ENCODE measurements at regions not wholly inside any gene's neighbourhood (a gene's known extent, or its start where the extent isn't known, plus 50 kb on each side); places are given as distances from the start of the nearest gene placed in this dataset.

- Histone ChIP-seq H3K36me3 (ENCODE audit: insufficient read depth, low read length) (no peaks in the 10 kb centered on the region), H3K4me2 (ENCODE audit: insufficient read depth, low read length) (no peak overlapping the region), H4K20me1 (ENCODE audit: insufficient read depth, low read length) (0 out of 2 replicates have a peak, but pooled peaks cover 2% of the 10 kb centered on the region), H3K4me1 (ENCODE audit: insufficient read depth, low read length) (no peaks in the 10 kb centered on the region), H3K27me3 (ENCODE audit: insufficient read depth, low read length, poor library complexity) (peaks cover 3% of the 10 kb centered on the region), H3K9me3 (ENCODE audit: insufficient read depth, low read length, severe bottlenecking) (no peaks in the 10 kb centered on the region), H3K9ac (ENCODE audit: low read depth, low read length) (no peak overlapping the region), H3K79me2 (ENCODE audit: insufficient read depth, low read length) (no peaks in the 10 kb centered on the region), H3K27ac (ENCODE audit: low read length) (no peak overlapping the region), H3K4me3 (ENCODE audit: low read depth in 1 of 2, low read length in 2 of 2) (no peak overlapping the region), H2AFZ (ENCODE audit: low read depth, low read length) (no peak overlapping the region)
- no peak for DNase-seq
- TF ChIP-seq EZH2 (IDR thresholded peaks at IDR 0.05; ENCODE audit: borderline replicate concordance, low read depth, low read length, severe bottlenecking) (no peak), CTCF (IDR thresholded peaks at IDR 0.05; ENCODE audit: borderline replicate concordance, extremely low read depth, low read length, poor library complexity, severe bottlenecking) (no peak)
- ATAC-seq (ENCODE audit: insufficient read depth, low read depth): no peak
These were observed 373.3 kb upstream of the MKI67 start for GRCh38 chr10:128499486-128499885.

- TF ChIP-seq CTCF (IDR thresholded peaks at IDR 0.05; ENCODE audit: borderline replicate concordance, extremely low read depth, low read length, poor library complexity, severe bottlenecking): no peak
- no peak for TF ChIP-seq EZH2 (IDR thresholded peaks at IDR 0.05; ENCODE audit: borderline replicate concordance, low read depth, low read length, severe bottlenecking)
- peaks cover 3% of the 10 kb centered on the region for H3K27me3 ChIP-seq (ENCODE audit: insufficient read depth, low read length, poor library complexity)
- H2AFZ ChIP-seq (ENCODE audit: low read depth, low read length): no peak overlapping the region
- no peaks in the 10 kb centered on the region for H3K4me1 ChIP-seq (ENCODE audit: insufficient read depth, low read length)
- no peak overlapping the region for H3K4me2 ChIP-seq (ENCODE audit: insufficient read depth, low read length)
- no peak overlapping the region for H3K4me3 ChIP-seq (ENCODE audit: low read depth in 1 of 2, low read length in 2 of 2)
- H3K79me2 ChIP-seq (ENCODE audit: insufficient read depth, low read length): no peaks in the 10 kb centered on the region
- no peak for ATAC-seq (ENCODE audit: insufficient read depth, low read depth)
- H3K27ac ChIP-seq (ENCODE audit: low read length): no peak overlapping the region
- no peak overlapping the region for H3K9ac ChIP-seq (ENCODE audit: low read depth, low read length)
- 0 out of 2 replicates have a peak, but pooled peaks cover 2% of the 10 kb centered on the region for H4K20me1 ChIP-seq (ENCODE audit: insufficient read depth, low read length)
- no peak for DNase-seq
- H3K36me3 ChIP-seq (ENCODE audit: insufficient read depth, low read length): no peaks in the 10 kb centered on the region
- H3K9me3 ChIP-seq (ENCODE audit: insufficient read depth, low read length, severe bottlenecking): no peaks in the 10 kb centered on the region
These were observed 373.7 kb upstream of the MKI67 start for GRCh38 chr10:128499956-128500355.

- TF ChIP-seq EZH2 (IDR thresholded peaks at IDR 0.05; ENCODE audit: borderline replicate concordance, low read depth, low read length, severe bottlenecking): no peak
- no peak for TF ChIP-seq CTCF (IDR thresholded peaks at IDR 0.05; ENCODE audit: borderline replicate concordance, extremely low read depth, low read length, poor library complexity, severe bottlenecking)
These were observed 374.4 kb upstream of the MKI67 start for GRCh38 chr10:128500642-128501041.

GRCh38 chr10:128505346-128505745, 379.1 kb upstream of the MKI67 start:
- DNase-seq (no peak), ATAC-seq (ENCODE audit: insufficient read depth, low read depth) (no peak)
- Histone ChIP-seq H3K36me3 (ENCODE audit: insufficient read depth, low read length) (no peaks in the 10 kb centered on the region), H3K4me1 (ENCODE audit: insufficient read depth, low read length) (no peaks in the 10 kb centered on the region), H3K9me3 (ENCODE audit: insufficient read depth, low read length, severe bottlenecking) (no peaks in the 10 kb centered on the region), H3K27me3 (ENCODE audit: insufficient read depth, low read length, poor library complexity) (peaks cover 6% of the 10 kb centered on the region), H3K79me2 (ENCODE audit: insufficient read depth, low read length) (no peaks in the 10 kb centered on the region), H3K4me3 (ENCODE audit: low read depth in 1 of 2, low read length in 2 of 2) (no peak overlapping the region), H3K4me2 (ENCODE audit: insufficient read depth, low read length) (no peak overlapping the region), H2AFZ (ENCODE audit: low read depth, low read length) (no peak overlapping the region), H3K27ac (ENCODE audit: low read length) (no peak overlapping the region), H3K9ac (ENCODE audit: low read depth, low read length) (no peak overlapping the region), H4K20me1 (ENCODE audit: insufficient read depth, low read length) (no peaks in the 10 kb centered on the region)
- no peak for TF ChIP-seq CTCF (IDR thresholded peaks at IDR 0.05; ENCODE audit: borderline replicate concordance, extremely low read depth, low read length, poor library complexity, severe bottlenecking)
- TF ChIP-seq EZH2 (IDR thresholded peaks at IDR 0.05; ENCODE audit: borderline replicate concordance, low read depth, low read length, severe bottlenecking): no peak

More at GRCh38 chr10:128500642-128501041, 374.4 kb upstream of the MKI67 start:
- no peak overlapping the region for H3K9ac ChIP-seq (ENCODE audit: low read depth, low read length)
- no peaks in the 10 kb centered on the region for H3K4me1 ChIP-seq (ENCODE audit: insufficient read depth, low read length)
- H4K20me1 ChIP-seq (ENCODE audit: insufficient read depth, low read length): 0 out of 2 replicates have a peak, but pooled peaks cover 2% of the 10 kb centered on the region
- no peak overlapping the region for H2AFZ ChIP-seq (ENCODE audit: low read depth, low read length)
- H3K4me2 ChIP-seq (ENCODE audit: insufficient read depth, low read length): no peak overlapping the region
- DNase-seq (no peak), ATAC-seq (ENCODE audit: insufficient read depth, low read depth) (no peak)
- H3K9me3 ChIP-seq (ENCODE audit: insufficient read depth, low read length, severe bottlenecking): no peaks in the 10 kb centered on the region
- no peaks in the 10 kb centered on the region for H3K36me3 ChIP-seq (ENCODE audit: insufficient read depth, low read length)
- peaks cover 3% of the 10 kb centered on the region for H3K27me3 ChIP-seq (ENCODE audit: insufficient read depth, low read length, poor library complexity)
- H3K79me2 ChIP-seq (ENCODE audit: insufficient read depth, low read length): no peaks in the 10 kb centered on the region
- no peak overlapping the region for H3K4me3 ChIP-seq (ENCODE audit: low read depth in 1 of 2, low read length in 2 of 2)
- H3K27ac ChIP-seq (ENCODE audit: low read length): no peak overlapping the region
